Neuronal stem cell (in vitro differentiated cells): ENCODE measurements at regions not wholly inside any gene's neighbourhood (a gene's known extent, or its start where the extent isn't known, plus 50 kb on each side); places are given as distances from the start of the nearest gene placed in this dataset.

Experiments used
- DNase-seq: peaks from one replicate; pipeline ENCODE4 v3.0.0-alpha.2; 2013; ENCODE audit warnings: low spot score
- H2AFZ ChIP-seq: one replicate; pipeline ENCODE4 v1.6.1; 2013; ENCODE audit warnings: mild to moderate bottlenecking, low read length, inconsistent platforms
- H2AK5ac ChIP-seq: 2 replicates; pipeline ENCODE4 v1.6.1; 2013; ENCODE audit warnings: low read depth, mild to moderate bottlenecking, inconsistent platforms, low read length, moderate library complexity, mixed read lengths
- H2BK120ac ChIP-seq: 2 replicates; pipeline ENCODE4 v1.6.1; 2013; ENCODE audit warnings: low read depth, mild to moderate bottlenecking, inconsistent platforms, low read length, moderate library complexity, mixed read lengths
- H2BK12ac ChIP-seq: one replicate; pipeline ENCODE4 v1.6.1; 2013; ENCODE audit warnings: low read length, inconsistent platforms
- H2BK15ac ChIP-seq: 2 replicates; pipeline ENCODE4 v1.6.1; 2013; ENCODE audit warnings: mild to moderate bottlenecking, low read length, inconsistent platforms, mixed read lengths
- H2BK5ac ChIP-seq: one replicate; pipeline ENCODE4 v1.6.1; 2013; ENCODE audit warnings: inconsistent platforms, mild to moderate bottlenecking, low read length, moderate library complexity
- H3K14ac ChIP-seq: one replicate; pipeline ENCODE4 v1.6.1; 2013; ENCODE audit warnings: low read length, inconsistent platforms
- H3K18ac ChIP-seq: 2 replicates; pipeline ENCODE4 v1.6.1; 2013; ENCODE audit warnings: low read length, inconsistent platforms
- H3K23ac ChIP-seq: 2 replicates; pipeline ENCODE4 v1.6.1; 2013; ENCODE audit warnings: low read depth, mild to moderate bottlenecking, mixed read lengths, low read length, inconsistent platforms; ENCODE audit not compliant: poor library complexity
- H3K27ac ChIP-seq: replicated peaks from 3 replicates; pipeline ENCODE4 v1.5.1; 2013; ENCODE audit warnings: low read length, inconsistent platforms
- H3K27me3 ChIP-seq, 3 experiments: 2 replicates each; pipeline ENCODE4 v1.6.1; 2013; ENCODE audit warnings: low read length in 3 of 3, mild to moderate bottlenecking in 2 of 3, inconsistent platforms in 1 of 3, low read depth in 1 of 3, mixed read lengths in 1 of 3, moderate library complexity in 1 of 3; ENCODE audit not compliant: control insufficient read depth in 3 of 3, insufficient read depth in 3 of 3
- H3K36me3 ChIP-seq, 2 donors: replicated peaks in 1 of 2; 2 replicates each; pipeline ENCODE4 v1.6.1; 2013; ENCODE audit warnings: low read length in 2 of 2; ENCODE audit not compliant: control insufficient read depth in 2 of 2, insufficient read depth in 2 of 2
- H3K4ac ChIP-seq: 2 replicates; pipeline ENCODE4 v1.6.1; 2013; ENCODE audit warnings: inconsistent platforms, mild to moderate bottlenecking, low read length, moderate library complexity
- H3K4me1 ChIP-seq, 2 donors: 1 replicate in 1 of 2; 2 replicates in 1 of 2; pipeline ENCODE4 v1.6.1; 2013; ENCODE audit warnings: low read length in 2 of 2, low read depth in 1 of 2; ENCODE audit not compliant: control insufficient read depth in 2 of 2, insufficient read depth in 1 of 2
- H3K4me2 ChIP-seq: one replicate; pipeline ENCODE4 v1.6.1; 2013; ENCODE audit warnings: mild to moderate bottlenecking, low read length, inconsistent platforms; ENCODE audit not compliant: insufficient read depth, poor library complexity, severe bottlenecking
- H3K4me3 ChIP-seq, 2 donors: 2 replicates each; pipeline ENCODE4 v1.5.1; 2013; ENCODE audit warnings: low read length in 2 of 2, mild to moderate bottlenecking in 2 of 2, inconsistent platforms in 1 of 2, moderate library complexity in 1 of 2
- H3K79me1 ChIP-seq: one replicate; pipeline ENCODE4 v1.6.1; 2013; ENCODE audit warnings: low read depth, mild to moderate bottlenecking, inconsistent platforms, low read length, moderate library complexity
- H3K9ac ChIP-seq: one replicate; pipeline ENCODE4 v1.6.1; 2013; ENCODE audit warnings: mild to moderate bottlenecking, low read depth, low read length, inconsistent platforms; ENCODE audit not compliant: poor library complexity
- H3K9me3 ChIP-seq, 2 donors: replicated peaks in 1 of 2; 2 replicates each; pipeline versions ENCODE3 to v1.6.1; 2013; ENCODE audit warnings: low read length in 2 of 2, mild to moderate bottlenecking in 2 of 2, inconsistent platforms in 1 of 2, low read depth in 1 of 2, mixed read lengths in 1 of 2, moderate library complexity in 1 of 2; ENCODE audit not compliant: control insufficient read depth in 2 of 2, insufficient read depth in 1 of 2
- H4K8ac ChIP-seq: one replicate; pipeline ENCODE4 v1.6.1; 2013; ENCODE audit warnings: low read depth, mild to moderate bottlenecking, inconsistent platforms, low read length, moderate library complexity
- H4K91ac ChIP-seq: one replicate; pipeline ENCODE4 v1.6.1; 2013; ENCODE audit warnings: low read length, low read depth, mild to moderate bottlenecking, inconsistent platforms; ENCODE audit not compliant: poor library complexity
- WGBS, 2 donors: extraction: QIAGEN DNeasy Blood & Tissue Kit; methylation state at CpG; one replicate each; pipeline ENCODE4 v1.1.7; 2013; ENCODE audit warnings: missing lambda C conversion rate in 2 of 2, mixed read lengths in 1 of 2; ENCODE audit not compliant: insufficient read length in 2 of 2, insufficient replicate concordance in 1 of 2; ENCODE audit errors: extremely low coverage in 2 of 2; 5-methylcytosine and 5-hydroxymethylcytosine counted together

DNA sequence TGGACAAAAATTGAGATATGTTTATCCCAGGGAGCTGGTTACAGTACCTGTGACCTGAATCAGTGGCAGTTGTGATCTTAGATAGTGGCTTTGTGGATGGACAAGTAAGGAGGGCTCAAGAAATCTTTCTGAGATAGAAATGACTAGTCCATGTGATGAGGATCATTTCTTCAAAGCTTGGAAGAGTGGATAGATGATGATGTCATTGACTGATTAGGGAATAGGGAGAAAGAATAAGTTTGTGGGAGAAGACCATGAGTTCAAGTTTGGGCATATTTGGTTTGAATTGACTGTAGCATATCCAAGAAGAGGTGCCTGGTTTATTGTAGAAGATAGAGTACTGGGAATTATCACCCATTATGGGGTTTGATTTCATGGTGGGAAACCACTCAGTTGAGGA lies 336.7 kb upstream of the PRICKLE1 start:
- H3K4me2 ChIP-seq, result no peak overlapping the region
- H2AFZ ChIP-seq, result no peak overlapping the region
- H3K18ac ChIP-seq, result no peak overlapping the region
- no peak overlapping the region for H3K4ac ChIP-seq
- H3K27me3 ChIP-seq, result no peaks in the 10 kb centered on the region
- no peak overlapping the region for H2AK5ac ChIP-seq
- H3K27ac ChIP-seq, result no peak overlapping the region
- no peak overlapping the region for H3K23ac ChIP-seq
- H3K9ac ChIP-seq, result no peak overlapping the region
- no peak overlapping the region for H2BK12ac ChIP-seq
- no peak overlapping the region for H2BK120ac ChIP-seq
- no peak overlapping the region for H4K8ac ChIP-seq
- H2BK15ac ChIP-seq, result no peak overlapping the region
- peaks cover 2% of the 10 kb centered on the region for H3K79me1 ChIP-seq
- no peak overlapping the region for H3K4me3 ChIP-seq
- no peak overlapping the region for H3K14ac ChIP-seq
- H3K4me1 ChIP-seq, result peaks cover 0 to 2% of the 10 kb centered on the region in 2 donors
- H4K91ac ChIP-seq, result no peak overlapping the region
- no peak for DNase-seq
- H2BK5ac ChIP-seq, result no peak overlapping the region
- no peaks in the 10 kb centered on the region for H3K36me3 ChIP-seq
- H3K9me3 ChIP-seq, result no peaks in the 10 kb centered on the region

DNA sequence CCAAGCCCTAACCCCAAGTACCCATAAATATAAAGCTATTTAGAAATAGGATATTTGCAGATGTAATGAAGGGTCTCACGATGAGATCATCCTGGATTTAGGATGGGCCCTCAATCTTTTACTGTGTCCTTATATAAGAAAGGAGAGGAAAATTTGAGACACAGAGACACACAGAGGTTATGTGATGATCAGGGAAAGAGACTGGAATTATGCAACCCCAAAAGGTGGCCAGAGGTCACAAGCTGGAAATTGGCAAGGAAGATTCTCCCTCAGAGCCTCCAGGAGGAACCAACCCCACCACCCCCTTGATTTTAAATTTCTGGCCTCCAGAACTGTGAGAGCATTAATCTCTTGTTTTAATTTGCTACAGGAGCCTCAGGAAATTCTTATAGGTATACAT lies 334.9 kb upstream of the PRICKLE1 start:
- no peak overlapping the region for H3K14ac ChIP-seq
- H3K9me3 ChIP-seq, result no peaks in the 10 kb centered on the region
- H2AK5ac ChIP-seq, result no peak overlapping the region
- no peak overlapping the region for H2BK5ac ChIP-seq
- no peak overlapping the region for H3K18ac ChIP-seq
- no peak for DNase-seq
- no peaks in the 10 kb centered on the region for H3K36me3 ChIP-seq
- no peak overlapping the region for H2BK12ac ChIP-seq
- no peaks in the 10 kb centered on the region for H3K4me1 ChIP-seq
- no peak overlapping the region for H4K8ac ChIP-seq
- H3K9ac ChIP-seq, result no peak overlapping the region
- H3K4me2 ChIP-seq, result no peak overlapping the region
- no peak overlapping the region for H2BK15ac ChIP-seq
- H4K91ac ChIP-seq, result no peak overlapping the region
- no CpG with 5 or more reads among the region's 1 CpG for WGBS, 2 donors
- H3K4me3 ChIP-seq, result no peak overlapping the region
- H3K27ac ChIP-seq, result no peak overlapping the region
- no peaks in the 10 kb centered on the region for H3K79me1 ChIP-seq
- no peak overlapping the region for H2BK120ac ChIP-seq
- H3K27me3 ChIP-seq, result no peaks in the 10 kb centered on the region
- H3K23ac ChIP-seq, result no peak overlapping the region
- H2AFZ ChIP-seq, result no peak overlapping the region
- H3K4ac ChIP-seq, result no peak overlapping the region

DNA sequence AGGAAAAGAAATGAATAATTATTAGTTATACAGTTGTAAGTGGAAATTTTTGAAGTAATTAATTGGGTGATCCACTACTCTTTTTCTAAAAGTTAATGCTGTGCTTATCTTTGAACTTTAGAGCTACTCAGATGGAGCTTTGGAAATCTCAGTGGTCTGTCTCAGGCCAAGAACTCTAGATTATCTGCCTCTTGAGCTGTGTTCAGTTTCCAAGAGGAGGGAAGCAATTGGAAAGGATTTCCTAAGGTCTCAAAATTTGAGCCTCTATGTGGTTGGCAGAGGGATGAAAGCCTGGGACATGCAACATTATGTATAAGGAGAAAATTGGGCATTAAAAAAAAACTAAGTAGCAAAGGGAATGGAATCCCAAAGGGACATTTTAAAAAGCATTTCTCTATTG lies 334.0 kb upstream of the PRICKLE1 start:
- Histone ChIP-seq H3K4me2 (no peak overlapping the region), H3K27ac (no peak overlapping the region), H2BK5ac (no peak overlapping the region), H3K27me3 (no peaks in the 10 kb centered on the region), H3K79me1 (no peaks in the 10 kb centered on the region), H2BK120ac (no peak overlapping the region), H3K9ac (no peak overlapping the region), H3K9me3 (no peaks in the 10 kb centered on the region), H3K23ac (no peak overlapping the region), H3K4me1 (no peaks in the 10 kb centered on the region), H4K91ac (no peak overlapping the region), H3K36me3 (no peaks in the 10 kb centered on the region), H3K14ac (no peak overlapping the region), H2AFZ (no peak overlapping the region), H3K4me3 (no peak overlapping the region), H2BK12ac (no peak overlapping the region), H4K8ac (no peak overlapping the region), H2BK15ac (no peak overlapping the region), H3K4ac (no peak overlapping the region), H3K18ac (no peak overlapping the region), H2AK5ac (no peak overlapping the region)
- DNase-seq, result no peak

DNA sequence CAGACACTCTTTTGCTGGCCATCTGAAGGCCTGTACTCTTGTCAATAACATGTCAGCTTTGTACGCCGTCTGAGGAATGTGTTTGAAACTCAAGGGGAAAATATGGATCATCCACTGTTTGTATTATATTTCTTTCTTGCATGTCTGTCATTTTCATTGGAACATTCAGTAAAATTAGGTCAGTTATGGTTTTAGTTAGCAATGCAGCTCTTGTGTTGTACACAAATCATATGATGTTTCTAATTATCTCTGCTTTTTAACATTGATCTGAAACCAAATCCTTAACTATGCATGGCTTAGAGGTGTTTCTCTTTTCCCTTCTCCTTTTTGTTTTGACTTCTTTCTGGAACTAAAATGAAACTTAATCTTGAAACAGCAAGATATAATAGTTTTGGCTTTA lies 333.6 kb upstream of the PRICKLE1 start:
- Histone ChIP-seq H3K14ac (no peak overlapping the region), H2AK5ac (no peak overlapping the region), H3K9ac (no peak overlapping the region), H3K4me2 (no peak overlapping the region), H3K4ac (no peak overlapping the region), H3K18ac (no peak overlapping the region), H2BK5ac (no peak overlapping the region), H3K79me1 (no peaks in the 10 kb centered on the region), H3K4me1 (no peaks in the 10 kb centered on the region), H3K27me3 (no peaks in the 10 kb centered on the region), H2BK15ac (no peak overlapping the region), H4K91ac (no peak overlapping the region), H3K23ac (no peak overlapping the region), H2BK12ac (no peak overlapping the region), H3K36me3 (no peaks in the 10 kb centered on the region), H3K9me3 (no peaks in the 10 kb centered on the region), H4K8ac (no peak overlapping the region), H3K27ac (no peak overlapping the region), H3K4me3 (no peak overlapping the region), H2BK120ac (no peak overlapping the region), H2AFZ (no peak overlapping the region)
- WGBS, 2 donors, result no CpG with 5 or more reads among the region's 2 CpGs
- DNase-seq, result no peak
